ENCODE measurements at regions not wholly inside any gene's neighbourhood (a gene's known extent, or its start where the extent isn't known, plus 50 kb on each side); places are given as distances from the start of the nearest gene placed in this dataset.

DNA sequence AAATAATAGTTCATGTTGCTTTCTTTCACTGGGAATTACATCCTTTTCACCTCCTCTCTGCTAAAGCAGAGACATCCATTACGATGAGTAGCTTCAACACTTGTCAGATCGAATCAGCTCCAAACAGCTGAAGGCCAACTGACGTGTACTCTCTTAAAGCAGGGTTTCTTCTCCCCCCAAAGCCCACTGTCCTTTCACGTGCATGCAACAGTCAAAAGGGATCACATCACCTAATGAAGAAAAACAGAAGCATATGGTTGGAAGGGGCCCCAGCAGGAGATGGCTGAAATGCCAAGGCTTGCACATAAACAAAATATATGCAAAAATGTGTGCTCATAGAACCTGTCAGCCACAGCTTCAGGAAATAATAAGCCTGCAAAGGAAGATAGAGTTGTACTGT lies 421.6 kb downstream of the ANXA1 start:
- TF ChIP-seq, protein P1, sequence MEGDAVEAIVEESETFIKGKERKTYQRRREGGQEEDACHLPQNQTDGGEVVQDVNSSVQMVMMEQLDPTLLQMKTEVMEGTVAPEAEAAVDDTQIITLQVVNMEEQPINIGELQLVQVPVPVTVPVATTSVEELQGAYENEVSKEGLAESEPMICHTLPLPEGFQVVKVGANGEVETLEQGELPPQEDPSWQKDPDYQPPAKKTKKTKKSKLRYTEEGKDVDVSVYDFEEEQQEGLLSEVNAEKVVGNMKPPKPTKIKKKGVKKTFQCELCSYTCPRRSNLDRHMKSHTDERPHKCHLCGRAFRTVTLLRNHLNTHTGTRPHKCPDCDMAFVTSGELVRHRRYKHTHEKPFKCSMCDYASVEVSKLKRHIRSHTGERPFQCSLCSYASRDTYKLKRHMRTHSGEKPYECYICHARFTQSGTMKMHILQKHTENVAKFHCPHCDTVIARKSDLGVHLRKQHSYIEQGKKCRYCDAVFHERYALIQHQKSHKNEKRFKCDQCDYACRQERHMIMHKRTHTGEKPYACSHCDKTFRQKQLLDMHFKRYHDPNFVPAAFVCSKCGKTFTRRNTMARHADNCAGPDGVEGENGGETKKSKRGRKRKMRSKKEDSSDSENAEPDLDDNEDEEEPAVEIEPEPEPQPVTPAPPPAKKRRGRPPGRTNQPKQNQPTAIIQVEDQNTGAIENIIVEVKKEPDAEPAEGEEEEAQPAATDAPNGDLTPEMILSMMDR (conservative IDR thresholded peaks at IDR 0.05): no peak
- no peaks in the 10 kb centered on the region for H3K9me3 Mint-ChIP-seq
- no peak for DNase-seq (ENCODE audit: extremely low spot score, unreplicated experiment)
- no peak overlapping the region for H3K4me3 Mint-ChIP-seq
- H3K27ac Mint-ChIP-seq: no peak overlapping the region
- no peaks in the 10 kb centered on the region for H3K27me3 Mint-ChIP-seq
- no peaks in the 10 kb centered on the region for H3K36me3 Mint-ChIP-seq
- no peaks in the 10 kb centered on the region for H3K4me1 Mint-ChIP-seq (ENCODE audit: unreplicated experiment)

DNA sequence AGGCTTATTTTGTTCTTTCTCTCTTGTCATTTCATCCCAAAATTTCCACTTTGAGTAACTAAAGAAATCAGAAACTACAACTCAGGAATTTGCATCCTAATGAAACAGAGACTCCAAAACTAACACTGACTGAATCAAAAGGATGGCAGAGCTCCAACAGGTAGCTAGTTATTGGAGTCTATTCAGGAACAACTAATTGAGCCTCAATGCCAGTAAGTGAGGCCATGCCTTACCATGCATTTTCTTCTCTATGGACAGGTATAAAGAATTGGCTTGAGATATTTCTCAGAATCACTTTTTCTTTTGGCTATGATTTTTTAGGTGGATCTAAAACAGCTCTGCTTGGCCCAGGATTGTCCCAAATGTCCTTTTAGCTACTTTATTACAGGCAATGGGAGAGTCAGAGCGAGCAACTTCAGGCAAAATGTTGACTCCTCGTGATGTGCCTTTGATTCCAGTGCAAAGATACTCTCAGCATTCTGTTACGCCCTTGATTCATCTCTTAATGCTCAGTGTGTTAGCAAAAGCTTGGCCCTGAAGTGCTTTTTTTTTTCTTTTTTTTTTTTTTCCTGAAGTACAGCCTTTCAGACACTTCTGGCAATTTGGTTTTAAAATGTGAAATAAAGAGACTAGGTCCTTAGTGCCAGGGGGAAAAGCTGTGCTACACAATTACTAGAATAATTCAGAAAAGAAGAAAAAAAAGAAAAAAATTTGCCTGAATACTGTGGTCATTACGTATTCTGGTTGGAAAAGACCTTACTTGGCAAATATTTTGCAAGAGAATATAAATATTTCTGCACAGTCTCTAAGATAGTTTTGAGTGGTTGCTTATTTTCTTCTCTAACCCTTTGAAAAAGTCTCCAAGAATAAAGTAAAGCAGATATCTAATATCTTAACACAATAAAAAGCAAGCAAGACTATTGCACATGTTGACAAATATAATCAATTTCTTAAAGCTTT lies 423.7 kb downstream of the ANXA1 start:
- Mint-ChIP-seq H3K36me3 (no peaks in the 10 kb centered on the region), H3K4me3 (no peak overlapping the region), H3K9me3 (no peaks in the 10 kb centered on the region), H3K27ac (no peak overlapping the region), H3K4me1 (ENCODE audit: unreplicated experiment) (no peaks in the 10 kb centered on the region), H3K27me3 (peaks cover 3% of the 10 kb centered on the region)
- TF ChIP-seq, protein P1 (conservative IDR thresholded peaks at IDR 0.05): no peak
- no peak for DNase-seq (ENCODE audit: extremely low spot score, unreplicated experiment)

DNA sequence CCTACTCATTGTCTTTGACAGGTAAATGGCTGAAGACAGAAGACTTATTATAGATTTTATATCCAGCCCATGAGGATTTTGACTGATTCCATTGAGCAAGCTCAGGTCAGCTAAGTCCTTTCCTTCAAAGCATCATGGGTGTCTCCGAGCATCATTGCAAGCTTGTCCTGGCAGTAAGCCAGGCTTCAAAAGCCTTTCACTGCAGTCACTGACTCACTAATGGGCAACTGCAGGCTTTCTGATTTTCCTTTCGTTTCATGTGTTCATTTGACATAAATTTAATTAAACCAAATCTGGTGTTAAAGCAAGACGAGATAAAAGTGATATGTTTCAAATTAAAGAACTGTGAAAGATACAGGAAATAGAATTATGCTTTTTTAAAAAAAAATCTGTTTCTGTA lies 426.2 kb downstream of the ANXA1 start:
- no peak for DNase-seq (ENCODE audit: extremely low spot score, unreplicated experiment)
- H3K36me3 Mint-ChIP-seq: no peaks in the 10 kb centered on the region

DNA sequence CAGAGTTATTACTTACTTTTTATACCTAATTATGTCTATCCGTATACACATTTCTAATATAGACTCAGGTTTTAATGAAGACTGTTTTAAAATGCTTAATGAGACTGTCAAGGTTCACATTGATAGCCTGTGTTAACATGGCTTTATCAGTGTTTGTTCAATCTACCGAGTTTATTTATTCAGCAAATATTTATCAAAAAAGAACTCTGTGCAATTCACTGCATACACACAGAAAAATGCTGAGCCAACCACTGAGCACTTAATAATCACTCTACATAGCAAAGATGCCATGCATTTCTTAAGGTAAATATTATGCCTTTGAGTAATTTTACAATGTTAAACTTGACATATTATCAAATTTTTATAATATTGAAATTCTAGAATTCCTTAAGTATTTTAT lies 428.2 kb downstream of the ANXA1 start:
- no peak for DNase-seq (ENCODE audit: extremely low spot score, unreplicated experiment)
- no peak overlapping the region for H3K4me3 Mint-ChIP-seq

More for the DNA sequence above, 426.2 kb downstream of the ANXA1 start:
- Mint-ChIP-seq H3K27me3 (peaks cover 3% of the 10 kb centered on the region), H3K27ac (no peak overlapping the region), H3K9me3 (no peaks in the 10 kb centered on the region), H3K4me3 (no peak overlapping the region), H3K4me1 (ENCODE audit: unreplicated experiment) (no peaks in the 10 kb centered on the region)
- TF ChIP-seq, protein P1 (conservative IDR thresholded peaks at IDR 0.05): no peak

DNA sequence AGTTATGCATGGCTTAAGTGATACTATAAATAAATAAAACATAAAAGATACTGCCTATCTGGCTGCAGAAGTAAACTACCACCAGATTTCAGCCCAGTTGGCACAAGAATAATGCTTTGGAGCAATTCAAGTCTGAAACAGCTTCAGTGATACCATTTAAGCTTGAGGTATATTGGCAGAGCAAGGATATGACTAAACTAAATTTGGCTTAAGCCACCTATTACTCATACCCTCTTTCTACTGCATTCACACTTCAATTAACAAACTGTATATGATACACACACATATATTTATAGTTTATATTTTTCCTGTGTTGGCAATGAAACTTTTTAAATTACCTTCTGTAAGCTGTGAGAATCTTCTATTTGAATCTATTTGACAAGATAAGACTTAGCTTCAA lies 431.9 kb downstream of the ANXA1 start:
- Mint-ChIP-seq H3K4me1 (ENCODE audit: unreplicated experiment) (no peaks in the 10 kb centered on the region), H3K27me3 (peaks cover 9% of the 10 kb centered on the region), H3K36me3 (no peaks in the 10 kb centered on the region), H3K4me3 (no peak overlapping the region), H3K27ac (no peak overlapping the region), H3K9me3 (no peaks in the 10 kb centered on the region)
- TF ChIP-seq, protein P1 (conservative IDR thresholded peaks at IDR 0.05): no peak
- no peak for DNase-seq (ENCODE audit: extremely low spot score, unreplicated experiment)

More for the DNA sequence above, 428.2 kb downstream of the ANXA1 start:
- TF ChIP-seq, protein P1 (conservative IDR thresholded peaks at IDR 0.05): no peak
- Mint-ChIP-seq H3K27me3 (peaks cover 9% of the 10 kb centered on the region), H3K36me3 (no peaks in the 10 kb centered on the region), H3K27ac (no peak overlapping the region), H3K4me1 (ENCODE audit: unreplicated experiment) (no peaks in the 10 kb centered on the region), H3K9me3 (no peaks in the 10 kb centered on the region)

All from type B pancreatic cell (in vitro differentiated cells).